GM18499 (cell line): ENCODE measurements at regions not wholly inside any gene's neighbourhood (a gene's known extent, or its start where the extent isn't known, plus 50 kb on each side); places are given as distances from the start of the nearest gene placed in this dataset.

Experiments
- ATAC-seq: cut with Tn5 transposase; IDR thresholded peaks from one replicate; pipeline ENCODE4 v1.9.1; 2021; ENCODE audit warnings: moderate number of reproducible peaks; ENCODE audit not compliant: insufficient read depth, unreplicated experiment

GRCh38 chr1:235027076-235027861, 101.4 kb downstream of the TOMM20 start:
- no peak for ATAC-seq

- ATAC-seq, result no peak
Measured at GRCh38 chr1:235025422-235025984, 103.1 kb downstream of the TOMM20 start.

- ATAC-seq, result no peak
Measured at GRCh38 chr1:235024711-235025421, 103.8 kb downstream of the TOMM20 start.

GRCh38 chr1:235023711-235024439, 104.8 kb downstream of the TOMM20 start:
- no peak for ATAC-seq

GRCh38 chr1:235022981-235023710, 105.5 kb downstream of the TOMM20 start:
- ATAC-seq, result no peak

- ATAC-seq, result no peak
Measured at GRCh38 chr1:235022341-235022980, 106.2 kb downstream of the TOMM20 start.

GRCh38 chr1:235021815-235022214, 106.8 kb downstream of the TOMM20 start:
- no peak for ATAC-seq

- no peak for ATAC-seq
Measured at GRCh38 chr1:235021321-235021720, 107.3 kb downstream of the TOMM20 start.

- ATAC-seq, result no peak
Measured at GRCh38 chr1:235019961-235020360, 108.7 kb downstream of the TOMM20 start.

- ATAC-seq, result no peak
Measured at GRCh38 chr1:235019471-235019870, 109.2 kb downstream of the TOMM20 start.

GRCh38 chr1:235018720-235019444, 109.8 kb downstream of the TOMM20 start:
- no peak for ATAC-seq

- no peak for ATAC-seq
Measured at GRCh38 chr1:235018161-235018560, 110.5 kb downstream of the TOMM20 start.

- no peak for ATAC-seq
Measured at GRCh38 chr1:235017719-235018118, 110.9 kb downstream of the TOMM20 start.

GRCh38 chr1:235017191-235017590, 111.4 kb downstream of the TOMM20 start:
- ATAC-seq, result no peak

GRCh38 chr1:235015291-235015985, 113.2 kb downstream of the TOMM20 start:
- ATAC-seq, result no peak

GRCh38 chr1:235014756-235015155, 113.9 kb downstream of the TOMM20 start:
- ATAC-seq, result no peak

GRCh38 chr1:235013512-235013911, 115.1 kb downstream of the TOMM20 start:
- no peak for ATAC-seq

GRCh38 chr1:235012436-235013210, 116.0 kb downstream of the TOMM20 start:
- ATAC-seq, result no peak
